Fibroblast of skin of right quadriceps (primary cell): ENCODE measurements at regions not wholly inside any gene's neighbourhood (a gene's known extent, or its start where the extent isn't known, plus 50 kb on each side); places are given as distances from the start of the nearest gene placed in this dataset.
"Not testable (repeated sequence)": the region's sequence is repeated elsewhere in the genome, so short reads cannot be mapped to it uniquely, and the experiment has no call there.

Experiments used
- DNase-seq: peaks from one replicate; pipeline ENCODE4 v3.0.0-alpha.2; 2013

GRCh38 chr1:104331763-104332162, 582.1 kb downstream of the AMY1C start:
- DNase-seq: no peak

- DNase-seq: not testable (repeated sequence)
Observed at GRCh38 chr1:104337927-104338326, 588.2 kb downstream of the AMY1C start.

GRCh38 chr1:104341944-104342343, 592.2 kb downstream of the AMY1C start:
- no peak for DNase-seq

DNA sequence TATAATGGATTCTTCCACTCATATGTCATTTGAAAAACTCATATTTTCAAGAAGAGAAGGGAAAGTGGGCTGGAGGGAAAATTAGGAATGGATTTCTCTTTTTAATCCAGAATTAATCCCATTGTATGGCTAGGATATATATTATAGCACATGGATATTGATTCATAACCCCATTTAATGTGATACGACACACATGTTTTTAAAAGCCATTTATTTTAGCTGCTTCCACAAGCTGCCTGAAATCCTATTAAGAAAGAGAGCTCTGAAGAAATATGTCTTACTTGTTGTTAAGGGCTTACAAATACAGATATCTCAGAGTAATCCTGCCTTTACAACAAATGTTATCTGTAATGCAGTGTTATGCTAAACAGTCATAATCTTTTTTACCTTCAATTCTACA, 598.6 kb downstream of the AMY1C start:
- no peak for DNase-seq

- no peak for DNase-seq
Observed at GRCh38 chr1:104353580-104353979, 603.9 kb downstream of the AMY1C start.

GRCh38 chr1:104358086-104358485, 608.4 kb downstream of the AMY1C start:
- DNase-seq: no peak

GRCh38 chr1:104358621-104359020, 608.9 kb downstream of the AMY1C start:
- no peak for DNase-seq

DNA sequence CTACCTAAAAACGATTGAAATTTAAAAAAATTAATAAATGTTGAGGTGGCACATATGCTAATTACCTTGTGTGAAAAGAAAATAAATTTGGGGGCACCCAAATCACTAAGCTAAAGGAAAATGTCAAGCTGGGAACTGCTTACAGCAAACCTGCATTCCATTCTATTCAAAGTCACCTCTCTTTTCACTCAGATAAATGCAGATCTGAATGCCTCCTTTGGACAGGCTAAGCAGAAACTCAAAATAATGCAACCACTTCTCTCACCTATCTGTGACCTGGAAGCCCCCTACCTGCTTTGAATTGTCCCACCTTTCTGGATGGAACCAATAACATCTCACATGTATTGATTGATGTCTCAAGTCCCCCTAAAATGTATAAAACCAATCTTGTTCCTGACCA, 628.7 kb downstream of the AMY1C start:
- no peak for DNase-seq

DNA sequence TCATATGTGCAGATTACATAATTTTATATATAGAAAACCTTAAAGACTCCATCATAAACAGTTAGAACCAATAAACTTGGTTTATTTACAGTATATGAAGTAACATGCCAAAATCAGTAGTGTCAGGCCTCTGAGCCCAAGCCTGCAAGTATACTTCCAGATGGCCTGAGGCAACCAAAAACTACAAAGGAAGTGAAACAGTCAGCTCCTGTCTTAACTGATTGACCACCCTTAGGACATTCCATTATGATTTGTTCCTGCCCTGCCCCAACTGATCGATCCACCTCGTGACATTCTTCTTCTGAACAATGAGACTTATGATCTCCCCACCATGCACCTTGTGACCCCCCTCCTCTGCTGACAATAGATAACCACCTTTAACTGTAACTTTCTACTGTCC, 630.3 kb downstream of the AMY1C start:
- no peak for DNase-seq

DNA sequence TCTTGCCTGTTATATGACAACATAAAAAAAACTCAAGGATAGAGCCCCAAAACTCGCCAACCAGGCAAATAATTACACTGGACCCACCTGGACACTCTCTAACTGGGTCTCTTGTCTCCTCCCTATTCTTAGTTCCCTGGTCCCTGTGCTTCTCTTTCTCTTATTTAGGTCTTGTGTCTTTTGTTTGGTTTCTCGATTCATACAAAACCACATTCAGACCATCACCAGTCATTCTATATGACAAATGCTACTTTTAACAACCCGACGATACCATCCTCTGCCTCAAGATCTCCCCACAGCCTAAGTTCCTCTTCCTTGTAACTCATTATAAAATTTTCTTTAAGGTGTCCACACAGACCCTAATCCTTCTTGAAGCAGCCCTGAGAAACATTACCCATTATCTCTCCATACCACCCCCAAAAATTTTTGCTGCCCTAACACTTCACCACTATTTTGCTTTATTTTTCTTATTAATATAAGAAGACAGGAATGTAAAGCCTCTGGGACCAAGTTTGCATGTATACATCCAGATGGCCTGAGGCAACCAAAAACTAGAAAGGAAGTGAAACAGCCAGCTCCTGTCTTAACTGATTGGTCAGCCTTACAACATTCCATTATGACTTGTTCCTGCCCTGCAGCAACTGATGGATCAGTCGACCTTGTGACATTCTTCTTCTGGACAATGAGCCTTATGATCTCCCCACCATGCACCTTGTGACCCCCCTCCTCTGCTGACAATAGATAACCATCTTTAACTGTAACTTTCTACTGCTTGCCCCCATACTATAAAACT, 638.2 kb downstream of the AMY1C start:
- no peak for DNase-seq

DNA sequence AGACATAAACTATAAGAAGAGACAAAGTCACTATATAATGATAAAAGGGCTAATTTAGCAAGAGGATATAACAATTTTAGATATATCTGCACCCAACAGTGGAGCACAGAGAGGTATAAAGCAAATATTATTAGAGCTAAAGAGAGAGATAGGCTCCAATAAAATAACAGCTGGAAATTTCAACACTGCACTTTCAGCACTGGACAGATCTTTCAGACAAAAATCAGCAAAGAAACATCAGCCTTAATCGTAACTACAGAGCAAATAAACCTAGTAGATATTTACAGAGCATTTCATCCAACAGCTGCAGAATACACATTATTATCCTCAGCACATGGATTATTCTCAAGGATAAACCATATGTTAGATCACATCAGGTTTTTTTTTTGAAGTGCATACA, 642.9 kb downstream of the AMY1C start:
- no peak for DNase-seq

DNA sequence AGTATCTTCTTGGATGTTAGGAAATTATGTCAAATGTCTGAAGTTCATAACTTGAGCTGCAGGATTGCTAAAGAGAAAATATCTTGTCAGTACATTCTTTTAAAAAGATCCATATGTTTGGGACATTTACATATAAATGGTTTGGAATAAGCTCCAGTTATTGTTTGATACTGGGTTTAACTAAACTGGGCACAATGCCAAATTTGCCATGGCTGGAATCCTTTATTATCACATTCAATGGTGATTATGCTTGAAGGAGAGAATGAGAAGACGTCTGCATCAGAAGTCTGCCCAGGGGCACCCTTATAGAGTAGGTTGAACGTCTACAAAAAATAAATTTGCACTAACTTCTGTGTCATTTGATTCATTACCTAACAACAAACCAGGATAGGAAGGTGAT, 652.5 kb downstream of the AMY1C start:
- DNase-seq: no peak

- DNase-seq: no peak
Observed at GRCh38 chr1:104403883-104404282, 654.2 kb downstream of the AMY1C start.

DNA sequence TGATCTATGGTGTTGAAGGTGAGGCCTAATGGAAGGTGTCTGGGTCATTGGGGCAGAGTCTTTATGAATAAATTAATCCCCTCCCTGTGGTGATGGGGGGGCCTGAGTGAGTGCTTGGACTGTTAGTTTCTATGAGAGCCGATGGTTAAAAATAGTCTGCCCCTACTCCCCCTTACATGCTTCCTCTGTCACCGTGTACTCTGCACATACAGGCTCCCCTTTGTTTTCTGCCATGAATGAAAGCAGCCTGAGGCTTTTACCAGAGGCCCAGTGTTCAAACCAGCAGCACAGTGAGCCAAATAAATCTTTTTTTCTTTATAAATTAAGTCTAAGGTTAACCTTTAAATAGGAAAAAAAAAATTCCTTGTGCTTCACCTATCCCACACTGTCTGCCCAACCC, 657.0 kb downstream of the AMY1C start:
- no peak for DNase-seq

- no peak for DNase-seq
Observed at GRCh38 chr1:104408268-104408667, 658.6 kb downstream of the AMY1C start.

DNA sequence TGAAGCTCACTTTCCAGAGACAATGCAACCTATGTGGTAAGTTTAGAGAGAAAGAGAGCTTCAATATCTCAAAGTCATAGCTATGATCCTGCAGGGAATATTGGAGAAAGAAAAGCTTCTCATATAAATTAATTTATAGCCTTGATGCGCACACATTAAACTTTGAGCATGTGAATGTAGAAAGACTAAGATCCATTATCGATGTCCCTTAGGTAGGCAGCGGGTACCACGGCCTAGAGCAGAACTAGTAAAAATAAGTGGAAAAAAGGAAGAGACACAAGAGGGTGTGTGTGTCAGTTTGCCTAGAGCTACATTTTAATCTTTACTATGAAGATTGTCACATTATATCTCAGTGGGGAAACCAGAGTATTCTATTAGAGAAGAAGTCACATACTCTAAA, 685.6 kb downstream of the AMY1C start:
- no peak for DNase-seq

DNA sequence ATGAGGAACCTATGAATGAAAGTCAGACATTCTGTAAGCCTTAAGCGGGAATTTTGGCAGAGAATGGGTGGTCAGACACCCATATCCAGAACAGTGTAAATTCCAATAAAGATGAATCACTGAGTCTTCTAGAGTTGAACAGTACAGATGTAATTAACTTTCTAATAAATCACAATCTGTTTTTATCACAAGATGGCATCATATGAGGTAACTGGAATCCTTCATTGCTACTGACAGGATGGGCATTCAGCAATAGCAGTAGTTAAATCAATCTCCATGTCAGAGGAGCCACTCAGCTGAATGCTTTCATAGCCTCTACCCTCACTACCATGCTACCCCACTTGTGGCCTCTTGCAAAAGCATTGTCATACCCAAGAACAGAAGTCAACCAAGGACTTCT, 690.3 kb downstream of the AMY1C start:
- no peak for DNase-seq

DNA sequence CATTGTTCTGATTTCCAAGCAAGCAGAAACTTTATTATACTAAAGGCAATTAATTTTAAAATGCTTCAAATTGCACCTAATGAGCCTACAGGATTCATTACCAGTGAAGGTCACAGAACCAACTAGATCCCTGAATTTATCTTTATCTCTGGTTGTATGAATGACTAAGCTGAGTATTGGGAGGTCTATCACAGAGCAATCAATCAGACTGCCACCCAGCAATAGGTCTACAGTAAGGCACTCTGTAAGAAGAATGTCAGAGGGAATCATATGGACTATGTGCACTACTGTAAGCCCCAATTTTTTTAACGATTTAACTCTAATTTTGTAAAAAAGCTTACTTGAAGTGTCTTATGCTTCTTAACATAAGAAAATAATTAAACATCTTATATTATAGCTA, 707.0 kb downstream of the AMY1C start:
- no peak for DNase-seq

GRCh38 chr1:104459886-104460285, 710.2 kb downstream of the AMY1C start:
- DNase-seq: no peak

- DNase-seq: no peak
Observed at GRCh38 chr1:104460880-104461279, 711.2 kb downstream of the AMY1C start.

DNA sequence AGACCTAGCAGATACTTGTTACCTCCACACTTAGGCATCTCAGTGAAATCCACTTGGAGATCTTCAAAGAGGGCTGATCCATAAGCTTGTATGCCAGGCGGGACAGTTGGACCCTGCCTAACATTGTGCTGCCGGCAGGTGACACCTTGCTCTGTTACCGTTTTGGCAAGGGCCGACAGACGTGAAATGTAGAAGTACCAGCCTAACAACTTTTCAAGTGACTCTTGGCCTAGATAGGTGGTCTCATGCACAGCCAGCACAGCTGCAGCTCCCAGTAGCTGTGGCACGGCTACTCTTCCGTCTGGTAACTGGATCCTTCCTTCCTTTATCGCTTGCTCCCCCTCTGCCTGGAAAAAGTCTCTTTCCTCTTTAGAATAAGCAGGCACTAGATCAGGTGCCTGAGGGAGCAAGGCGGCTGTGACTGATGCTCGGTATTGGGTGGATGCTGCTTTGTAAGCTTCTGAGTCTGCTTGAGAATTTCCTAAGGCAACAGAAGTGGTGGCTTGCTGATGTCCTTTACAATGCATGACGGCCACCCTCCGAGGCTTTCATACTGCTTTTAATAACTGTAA, 713.5 kb downstream of the AMY1C start:
- DNase-seq: no peak

GRCh38 chr1:104466068-104466467, 716.4 kb downstream of the AMY1C start:
- DNase-seq: no peak

DNA sequence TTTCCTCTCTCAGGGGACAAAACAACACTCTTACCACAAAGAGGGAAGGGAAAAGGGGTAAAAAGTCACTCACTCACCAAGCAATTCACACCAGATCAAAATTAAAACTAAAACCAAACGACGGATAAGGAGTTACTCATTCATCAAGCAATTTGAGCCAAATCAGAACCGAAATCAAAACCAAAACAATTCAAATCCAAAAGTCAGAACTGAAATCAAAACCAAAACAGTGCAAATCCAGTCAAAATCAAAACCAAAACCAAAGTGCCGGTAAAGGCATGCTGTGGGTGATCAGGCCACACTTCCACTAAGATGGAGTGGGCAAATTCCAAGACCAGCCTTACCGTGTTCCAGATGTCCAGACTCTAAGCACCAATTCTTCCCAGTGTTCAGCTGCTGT, 717.9 kb downstream of the AMY1C start:
- no peak for DNase-seq

DNA sequence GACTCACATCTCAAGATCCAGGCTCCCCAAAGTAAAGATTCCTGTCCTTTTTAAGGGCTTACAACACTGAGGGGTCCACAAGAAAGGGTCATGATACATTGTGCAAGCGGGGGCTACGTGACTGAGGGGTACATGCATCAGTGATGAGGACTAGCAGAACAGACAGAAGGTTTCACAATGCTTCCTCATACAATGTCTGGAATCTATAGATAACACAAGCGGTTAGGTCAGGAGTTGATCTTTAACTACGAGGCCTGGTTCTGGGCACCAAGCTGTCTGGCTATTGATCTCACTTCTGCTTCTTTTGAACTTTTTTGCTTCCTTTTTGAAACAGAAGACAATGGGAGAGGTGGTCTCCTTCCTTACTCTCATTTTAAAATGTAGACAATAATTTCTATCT, 718.6 kb downstream of the AMY1C start:
- DNase-seq: no peak

DNA sequence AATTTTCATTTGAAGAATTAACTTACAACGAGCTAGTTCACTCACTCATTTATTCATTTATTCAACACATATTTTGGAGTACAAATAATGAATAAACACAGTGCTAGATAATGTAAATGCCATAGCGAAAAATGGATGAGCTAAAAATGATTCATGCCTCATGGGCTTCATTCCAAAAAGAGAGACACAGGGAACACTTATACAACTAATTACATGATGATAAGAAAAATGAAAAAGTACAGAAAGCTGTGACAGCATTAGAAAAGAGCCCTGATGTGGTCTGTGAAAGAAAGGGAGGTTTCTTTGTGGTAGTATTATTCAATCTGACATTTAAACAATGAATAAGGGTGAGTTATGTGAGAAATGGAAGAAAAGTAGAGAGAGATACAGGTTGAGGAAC, 726.4 kb downstream of the AMY1C start:
- no peak for DNase-seq
